K562 (cell line): ENCODE measurements at regions not wholly inside any gene's neighbourhood (a gene's known extent, or its start where the extent isn't known, plus 50 kb on each side); places are given as distances from the start of the nearest gene placed in this dataset.

ENCODE experiments used
- ATAC-seq: fragments of 200-7000 bp; cut with Tn5 transposase; 3 replicates; pipeline ENCODE4 v1.9.1; 2020; ENCODE audit warnings: moderate library complexity
- BruUV-seq: library from RNA; stranded (reverse); fragments of 400-500 nt; replicated peaks from 2 replicates; lab custom pipeline; 2021; lab: Mats Ljungman, UMichigan
- CTCF ChIA-PET: fragments of 300-600 bp; formaldehyde crosslinking; extraction: SDS; loops from one replicate; lab custom pipeline; 2021; ENCODE audit warnings: low intra/inter-chr PET ratio; lab: Yijun Ruan, JAX
- POLR2A ChIA-PET: fragments of 300-600, 350-650 bp; sonication (Branson Sonifier 250); formaldehyde crosslinking; extraction: SDS; loops from one replicate; lab custom pipeline; 2021; ENCODE audit warnings: antibody characterized with exemption, inconsistent platforms; lab: Yijun Ruan, JAX
- DNase-seq, 4 experiments: peaks; one replicate each; pipeline versions ENCODE4 v3.0.0 to v3.0.0-alpha.2; 2011 to 2018; ENCODE audit warnings: low spot score in 3 of 4, mixed read lengths in 3 of 4; ENCODE audit errors: extremely low read depth in 1 of 4
- FAIRE-seq: peaks from 2 replicates; lab custom pipeline; 2011; peaks lifted over from hg19 to GRCh38; lab: Jason Lieb, UNC
- H2AFZ ChIP-seq: 2 replicates; pipeline ENCODE4 v1.6.0; 2011; ENCODE audit warnings: low read depth, low read length, control low read depth, inconsistent platforms
- H3K27ac ChIP-seq: fragments of 200-600 bp; 3 replicates; pipeline ENCODE4 v1.8.0; 2011; ENCODE audit warnings: low read depth, mild to moderate bottlenecking, control low read depth, inconsistent platforms, low read length, moderate library complexity, mixed read lengths; ENCODE audit errors: extremely low read depth
- H3K27me3 ChIP-seq, 2 experiments: fragments of 300-600 bp in 1 of 2; 2 replicates in 1 of 2; 3 replicates in 1 of 2; pipeline versions ENCODE4 v1.6.0 to v1.8.0; 2011; ENCODE audit warnings: inconsistent platforms in 2 of 2, low read length in 2 of 2, mild to moderate bottlenecking in 1 of 2, mixed read lengths in 1 of 2, moderate library complexity in 1 of 2; ENCODE audit not compliant: control insufficient read depth in 2 of 2, insufficient read depth in 2 of 2
- H3K36me3 ChIP-seq: fragments of 300-600 bp; 3 replicates; pipeline ENCODE4 v1.8.0; 2011; ENCODE audit warnings: mild to moderate bottlenecking, low read length, inconsistent platforms; ENCODE audit not compliant: control insufficient read depth, insufficient read depth
- H3K4me1 ChIP-seq, 2 experiments: fragments of 200-600 bp in 1 of 2; replicated peaks in 1 of 2; 2 replicates in 1 of 2; 3 replicates in 1 of 2; pipeline versions ENCODE4 v1.5.1 to v1.8.0; 2011; ENCODE audit warnings: inconsistent platforms in 2 of 2, low read length in 2 of 2, mild to moderate bottlenecking in 1 of 2, mixed read lengths in 1 of 2, moderate library complexity in 1 of 2; ENCODE audit not compliant: control insufficient read depth in 2 of 2, insufficient read depth in 2 of 2
- H3K4me2 ChIP-seq: 2 replicates; pipeline ENCODE4 v1.6.1; 2011; ENCODE audit warnings: low read length, control low read depth, inconsistent platforms, mixed read lengths; ENCODE audit not compliant: insufficient read depth
- H3K4me3 ChIP-seq: fragments of 200-600 bp; sonication (generic), shearing (Covaris generic); 2 replicates; pipeline ENCODE4 v1.5.1; 2016; ENCODE audit warnings: control low read depth, inconsistent platforms
- H3K79me2 ChIP-seq: fragments of 200-600 bp; 3 replicates; pipeline ENCODE4 v1.8.0; 2011; ENCODE audit warnings: low read length, inconsistent platforms; ENCODE audit not compliant: control insufficient read depth, insufficient read depth
- H3K9ac ChIP-seq, 2 experiments: 2 replicates each; pipeline versions ENCODE4 v1.6.0 to v1.6.1; 2011; ENCODE audit warnings: low read depth in 2 of 2, low read length in 2 of 2, control low read depth in 1 of 2, inconsistent platforms in 1 of 2, mild to moderate bottlenecking in 1 of 2, mixed read lengths in 1 of 2; ENCODE audit not compliant: insufficient read depth in 1 of 2
- H3K9me1 ChIP-seq: one replicate; pipeline ENCODE4 v1.6.0; 2011; ENCODE audit warnings: inconsistent platforms, mild to moderate bottlenecking, low read length, moderate library complexity; ENCODE audit not compliant: control insufficient read depth, insufficient read depth
- H3K9me3 ChIP-seq: replicated peaks from 2 replicates; pipeline ENCODE4 v1.5.1; 2011; ENCODE audit warnings: low read depth, low read length, inconsistent platforms; ENCODE audit not compliant: control insufficient read depth, insufficient read depth
- H4K20me1 ChIP-seq: replicated peaks from 2 replicates; pipeline ENCODE4 v1.6.1; 2011; ENCODE audit warnings: low read length, inconsistent platforms, mixed read lengths; ENCODE audit not compliant: control insufficient read depth, insufficient read depth
- ATF4 ChIP-seq: fragments of 450-650 bp; formaldehyde crosslinking; IDR thresholded peaks from 2 replicates; pipeline ENCODE4 v1.4.0; 2022; ENCODE audit warnings: mild to moderate bottlenecking, moderate library complexity
- CEBPG ChIP-seq, 3 experiments: fragments of 200-800 bp in 1 of 3; sonication (Bioruptor generic) in 1 of 3; sonication (generic) in 1 of 3; formaldehyde crosslinking in 1 of 3; IDR thresholded peaks in 2 of 3; conservative IDR thresholded peaks in 1 of 3; 2 replicates each; pipeline versions ENCODE4 v1.6.1 to v1.8.0; 2016 to 2022; ENCODE audit warnings: missing compliant biosample characterization in 2 of 3, missing genetic modification characterization in 2 of 3, mild to moderate bottlenecking in 1 of 3, missing genetic modification reagents in 1 of 3
- EP400 ChIP-seq: fragments of 450-650 bp; IDR thresholded peaks from 2 replicates; pipeline ENCODE4 v1.6.1; 2017; ENCODE audit warnings: antibody characterized with exemption, mild to moderate bottlenecking, moderate library complexity
- FIP1L1 ChIP-seq: fragments of 200-400 bp; formaldehyde crosslinking; IDR thresholded peaks from 2 replicates; pipeline ENCODE4 v1.6.1; 2018; ENCODE audit warnings: mild to moderate bottlenecking, low read depth, low read length; ENCODE audit not compliant: poor library complexity, severe bottlenecking
- FOXJ2 ChIP-seq: fragments of 200-800 bp; sonication (Bioruptor generic); IDR thresholded peaks from 2 replicates; pipeline ENCODE4 v1.6.1; 2016; ENCODE audit warnings: missing genetic modification characterization, missing compliant biosample characterization
- HCFC1 ChIP-seq: IDR thresholded peaks from 2 replicates; pipeline ENCODE4 v1.6.1; 2012; ENCODE audit warnings: low read depth, low read length, improper control_type of control experiment
- HDAC8 ChIP-seq: fragments of 450-650 bp; IDR thresholded peaks from 2 replicates; pipeline ENCODE4 v1.6.1; 2016; ENCODE audit warnings: mild to moderate bottlenecking, missing genetic modification characterization, moderate library complexity, missing compliant biosample characterization
- KDM1A ChIP-seq, 2 experiments: fragments of 450-650 bp; IDR thresholded peaks; 2 replicates each; pipeline ENCODE4 v1.6.1; 2016; ENCODE audit warnings: mild to moderate bottlenecking in 2 of 2
- KLF10 ChIP-seq: fragments of 250-450 bp; sonication (Bioruptor Pico); IDR thresholded peaks from 2 replicates; pipeline ENCODE4 v1.6.1; 2021; ENCODE audit warnings: matching md5 sums
- MAZ ChIP-seq, 2 experiments: fragments of 450-650 bp in 1 of 2; sonication (generic) in 1 of 2; formaldehyde crosslinking; IDR thresholded peaks in 1 of 2; conservative IDR thresholded peaks in 1 of 2; 2 replicates each; pipeline versions ENCODE4 v1.4.0 to v1.5.0; 2020; ENCODE audit warnings: mild to moderate bottlenecking in 1 of 2, missing genetic modification reagents in 1 of 2
- MECOM ChIP-seq: fragments of 250-450 bp; sonication (Bioruptor Pico); IDR thresholded peaks from 2 replicates; pipeline ENCODE4 v1.8.0; 2022; ENCODE audit warnings: inconsistent platforms
- MYBL2 ChIP-seq, 2 experiments: fragments of 450-650 bp in 1 of 2; sonication (generic) in 1 of 2; formaldehyde crosslinking in 1 of 2; IDR thresholded peaks; 2 replicates each; pipeline versions ENCODE4 v1.6.1 to v1.8.1; 2017 to 2022; ENCODE audit warnings: borderline replicate concordance in 1 of 2, inconsistent platforms in 1 of 2, low read depth in 1 of 2, mild to moderate bottlenecking in 1 of 2, missing genetic modification reagents in 1 of 2, moderate library complexity in 1 of 2
- PKNOX1 ChIP-seq: fragments of 450-650 bp; IDR thresholded peaks from 2 replicates; pipeline ENCODE4 v1.6.1; 2016
- PREB ChIP-seq: sonication (generic); formaldehyde crosslinking; IDR thresholded peaks from 2 replicates; pipeline ENCODE4 v1.8.1; 2023; ENCODE audit warnings: mild to moderate bottlenecking, missing genetic modification reagents
- THRB ChIP-seq: fragments of 450-650 bp; formaldehyde crosslinking; conservative IDR thresholded peaks from 2 replicates; pipeline ENCODE4 v1.4.0; 2022; ENCODE audit warnings: mild to moderate bottlenecking, missing genetic modification characterization
- ZNF133 ChIP-seq: fragments of 250-450 bp; sonication (Bioruptor Pico); IDR thresholded peaks from 2 replicates; pipeline ENCODE4 v1.4.0; 2020; ENCODE audit warnings: mild to moderate bottlenecking
- ZNF431 ChIP-seq: sonication (generic); formaldehyde crosslinking; IDR thresholded peaks from 2 replicates; pipeline ENCODE4 v1.8.0; 2022; ENCODE audit warnings: mild to moderate bottlenecking, missing genetic modification reagents
- WGBS: fragments of 100-300 bp; shearing (Covaris generic); methylation state at CpG from one replicate; pipeline ENCODE4 v1.1.6; 2016; ENCODE audit warnings: low coverage, mixed read lengths; ENCODE audit not compliant: insufficient coverage; ENCODE audit errors: missing lambda C conversion rate; 5-methylcytosine and 5-hydroxymethylcytosine counted together
- in situ Hi-C: fragments of 300-500 bp; cut with MboI; formaldehyde crosslinking; loops from 4 replicates; pipeline ENCODE4 v1.15.0; 2018; ENCODE audit warnings: inconsistent platforms, mixed read lengths
- intact Hi-C: fragments of 100-400 bp; cut with micrococcal nuclease; formaldehyde crosslinking; loops from 2 replicates; pipeline ENCODE4 v1.14.2; 2022

GRCh38 chr6:168825226-168826077 is 384.5 kb downstream of the SMOC2 start:
- no peaks in the 10 kb centered on the region for H3K36me3 ChIP-seq
- intact Hi-C loops (no loop called here), in situ Hi-C loops (no loop called here)
- H3K9me1 ChIP-seq = no peaks in the 10 kb centered on the region
- no peaks in the 10 kb centered on the region for H3K9me3 ChIP-seq
- no peaks in the 10 kb centered on the region for H4K20me1 ChIP-seq
- H3K4me2 ChIP-seq = no peak overlapping the region
- H3K27me3 ChIP-seq = peaks cover 22 to 48% of the 10 kb centered on the region in 2 experiments
- FAIRE-seq = no peak
- H2AFZ ChIP-seq = no peak overlapping the region
- POLR2A ChIA-PET = interaction anchor here (0.7 kb wide), 1 partner anchor 1338 kb away, joined by 3 read pairs; no protein-coding TSS in a partner anchor
- BruUV-seq = no TSS peak
- no peak for DNase-seq
- WGBS = under 1% methylated on average over 16 of the region's 68 CpGs
- CTCF ChIA-PET = no interaction called here
- H3K79me2 ChIP-seq = no peaks in the 10 kb centered on the region
- no peak for ATAC-seq
- H3K4me1 ChIP-seq = 0 out of 5 replicates have a peak, but pooled peaks cover 0 to 2% of the 10 kb centered on the region in 2 experiments
- H3K4me3 ChIP-seq = no peak overlapping the region
- no peak overlapping the region for H3K9ac ChIP-seq
- H3K27ac ChIP-seq = no peak overlapping the region
- no peak for TF ChIP-seq FOXJ2 (tag)
- TF ChIP-seq ZNF431 (CRISPR knock-in tag) = no peak
- TF ChIP-seq EP400 = no peak
- TF ChIP-seq PREB (CRISPR knock-in tag) = no peak
- no peak for TF ChIP-seq MYBL2 (IDR thresholded peaks at IDR 0.05; ENCODE audit: low read depth)
- TF ChIP-seq MYBL2 (CRISPR knock-in tag; IDR thresholded peaks at IDR 0.05; ENCODE audit: borderline replicate concordance) = no peak
- TF ChIP-seq ZNF133 (CRISPR knock-in tag) = no peak
- TF ChIP-seq MECOM = no peak
- TF ChIP-seq THRB = no peak
- TF ChIP-seq PKNOX1 = no peak
- no peak for TF ChIP-seq CEBPG (CRISPR knock-in tag; IDR thresholded peaks at IDR 0.05)
- TF ChIP-seq CEBPG (tag; conservative IDR thresholded peaks at IDR 0.05 in 1 of 2, IDR thresholded peaks at IDR 0.05 in 1 of 2) = no peak
- no peak for TF ChIP-seq FIP1L1
- no peak for TF ChIP-seq KDM1A (IDR thresholded peaks at IDR 0.05)
- no peak for TF ChIP-seq ATF4 (CRISPR knock-in tag)
- TF ChIP-seq HDAC8 = no peak
- no peak for TF ChIP-seq HCFC1
- no peak for TF ChIP-seq MAZ (CRISPR knock-in tag; conservative IDR thresholded peaks at IDR 0.05 in 1 of 2, IDR thresholded peaks at IDR 0.05 in 1 of 2)
- no peak for TF ChIP-seq KLF10
